ENCODE measurements at regions not wholly inside any gene's neighbourhood (a gene's known extent, or its start where the extent isn't known, plus 50 kb on each side); places are given as distances from the start of the nearest gene placed in this dataset.

DNA sequence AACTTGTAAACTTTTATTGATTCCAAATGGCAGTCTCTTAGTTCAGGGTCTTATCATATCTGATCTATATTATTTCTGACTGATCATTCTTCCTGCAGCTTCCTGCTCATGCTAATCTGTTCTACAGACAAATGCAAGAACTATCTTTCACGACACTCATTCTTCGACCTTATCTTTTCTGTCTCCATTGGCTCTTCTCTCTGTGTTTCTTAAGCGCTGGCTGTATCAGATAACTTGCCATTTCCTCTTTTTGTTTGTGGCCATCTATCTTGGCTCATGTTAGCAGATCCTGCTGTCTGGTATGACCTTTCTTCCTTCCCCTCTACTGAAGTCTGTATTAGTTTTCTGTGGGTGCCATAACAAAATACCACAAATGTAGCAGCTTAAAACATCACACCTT, 230.5 kb upstream of the PUDP start:
- H3K9ac ChIP-seq (ENCODE audit: low read length) = no peak overlapping the region
- Mint-ChIP-seq H3K27ac (no peak overlapping the region), H3K4me3 (no peak overlapping the region), H3K9me3 (ENCODE audit: insufficient read depth) (peaks cover 4% of the 10 kb centered on the region), H3K27me3 (peaks cover 8% of the 10 kb centered on the region), H3K4me1 (peaks cover 4% of the 10 kb centered on the region)
- intact Hi-C loops (cut with micrococcal nuclease) = no loop called here
- no peak overlapping the region for H3K4me2 ChIP-seq (replicated peaks; ENCODE audit: low read depth, low read length, poor library complexity, severe bottlenecking)
- WGBS (ENCODE audit: insufficient coverage) = 66% methylated on average over 3 of the region's 3 CpGs
- CTCF ChIA-PET = no interaction called here
- POLR2A ChIA-PET = no interaction called here
- no peaks in the 10 kb centered on the region for H3K27me3 ChIP-seq (replicated peaks in 1 of 4; ENCODE audit: control extremely low read depth in 1 of 4, control insufficient read depth in 3 of 4, insufficient read depth in 4 of 4, low read length in 3 of 4)
- no peak overlapping the region for H3K4me3 ChIP-seq (ENCODE audit: control extremely low read depth in 1 of 5, extremely low read depth in 1 of 5, insufficient read depth in 1 of 5, low read depth in 2 of 5, low read length in 4 of 5)
- no peak overlapping the region for H3K27ac ChIP-seq (ENCODE audit: low read length in 2 of 2)
- H3K4me1 ChIP-seq (ENCODE audit: control insufficient read depth in 2 of 2, insufficient read depth in 2 of 2, low read length in 2 of 2) = no peaks in the 10 kb centered on the region
- H3K79me2 ChIP-seq (ENCODE audit: control insufficient read depth, insufficient read depth, low read length) = no peaks in the 10 kb centered on the region
- no peak overlapping the region for H2AFZ ChIP-seq (ENCODE audit: insufficient read depth, low read depth, low read length, poor library complexity, severe bottlenecking)
- H3K36me3 ChIP-seq (replicated peaks in 1 of 2; ENCODE audit: control extremely low read depth in 1 of 2, control insufficient read depth in 1 of 2, extremely low read depth in 1 of 2, insufficient read depth in 2 of 2, low read length in 1 of 2) = no peaks in the 10 kb centered on the region
- TF ChIP-seq EZH2 (IDR thresholded peaks at IDR 0.05; ENCODE audit: borderline replicate concordance, insufficient read depth, low read depth, low read length, poor library complexity, severe bottlenecking) (no peak), CTCF (IDR thresholded peaks at IDR 0.05) (no peak)
- DNase-seq (no peak), ATAC-seq (ENCODE audit: low read depth) (no peak)
- H4K20me1 ChIP-seq (ENCODE audit: control insufficient read depth, insufficient read depth, low read length, poor library complexity, severe bottlenecking) = no peaks in the 10 kb centered on the region
- H3K9me3 ChIP-seq (ENCODE audit: control extremely low read depth in 1 of 3, control insufficient read depth in 2 of 3, insufficient read depth in 1 of 3, low read length in 2 of 3) = peaks cover 0 to 21% (median 0%) of the 10 kb centered on the region in 3 donors

GRCh38 chrX:7372825-7373525, 225.0 kb upstream of the PUDP start:
- Histone ChIP-seq H3K27ac (ENCODE audit: low read length in 2 of 2) (no peak overlapping the region), H2AFZ (ENCODE audit: insufficient read depth, low read depth, low read length, poor library complexity, severe bottlenecking) (no peak overlapping the region), H3K9ac (ENCODE audit: low read length) (no peak overlapping the region), H3K4me2 (replicated peaks; ENCODE audit: low read depth, low read length, poor library complexity, severe bottlenecking) (no peak overlapping the region), H3K27me3 (replicated peaks in 1 of 4; ENCODE audit: control extremely low read depth in 1 of 4, control insufficient read depth in 3 of 4, insufficient read depth in 4 of 4, low read length in 3 of 4) (no peaks in the 10 kb centered on the region), H3K4me3 (ENCODE audit: control extremely low read depth in 1 of 5, extremely low read depth in 1 of 5, insufficient read depth in 1 of 5, low read depth in 2 of 5, low read length in 4 of 5) (no peak overlapping the region), H3K9me3 (ENCODE audit: control extremely low read depth in 1 of 3, control insufficient read depth in 2 of 3, insufficient read depth in 1 of 3, low read length in 2 of 3) (peaks cover 0 to 24% (median 0%) of the 10 kb centered on the region in 3 donors), H4K20me1 (ENCODE audit: control insufficient read depth, insufficient read depth, low read length, poor library complexity, severe bottlenecking) (no peaks in the 10 kb centered on the region), H3K4me1 (ENCODE audit: control insufficient read depth in 2 of 2, insufficient read depth in 2 of 2, low read length in 2 of 2) (no peaks in the 10 kb centered on the region), H3K36me3 (replicated peaks in 1 of 2; ENCODE audit: control extremely low read depth in 1 of 2, control insufficient read depth in 1 of 2, extremely low read depth in 1 of 2, insufficient read depth in 2 of 2, low read length in 1 of 2) (no peaks in the 10 kb centered on the region), H3K79me2 (ENCODE audit: control insufficient read depth, insufficient read depth, low read length) (no peaks in the 10 kb centered on the region)
- TF ChIP-seq CTCF (IDR thresholded peaks at IDR 0.05) (no peak), EZH2 (IDR thresholded peaks at IDR 0.05; ENCODE audit: borderline replicate concordance, insufficient read depth, low read depth, low read length, poor library complexity, severe bottlenecking) (no peak)
- Mint-ChIP-seq H3K27ac (no peak overlapping the region), H3K4me1 (no peaks in the 10 kb centered on the region), H3K27me3 (peaks cover 3% of the 10 kb centered on the region), H3K4me3 (no peak overlapping the region), H3K9me3 (ENCODE audit: insufficient read depth) (peaks cover 8% of the 10 kb centered on the region)
- no peak for ATAC-seq (ENCODE audit: low read depth)
- 60% methylated on average over 1 of the region's 7 CpGs for WGBS (ENCODE audit: insufficient coverage)
- intact Hi-C loops (cut with micrococcal nuclease) = no loop called here
- DNase-seq = no peak
- POLR2A ChIA-PET = no interaction called here
- CTCF ChIA-PET = interaction anchor here (0.6 kb wide), 1 partner anchor 926 kb away, joined by 3 read pairs; no protein-coding TSS in a partner anchor

Measured in B cell (primary cell).